Astrocyte (in vitro differentiated cells and primary cell): ENCODE measurements at regions not wholly inside any gene's neighbourhood (a gene's known extent, or its start where the extent isn't known, plus 50 kb on each side); places are given as distances from the start of the nearest gene placed in this dataset.

ENCODE experiments used
- DNase-seq: peaks from one replicate; pipeline ENCODE4 v3.0.0-alpha.2; 2010; ENCODE audit warnings: low read depth
- FAIRE-seq: peaks from 2 replicates; lab custom pipeline; 2011; peaks lifted over from hg19 to GRCh38; lab: Jason Lieb, UNC
- H2AFZ ChIP-seq: 2 replicates; pipeline ENCODE4 v1.6.0; 2012; ENCODE audit warnings: low read depth, low read length, inconsistent platforms
- H3K27ac ChIP-seq: 2 replicates; pipeline ENCODE4 v1.5.1; 2011; ENCODE audit warnings: low read depth, low read length, inconsistent platforms
- H3K27me3 ChIP-seq: 2 replicates; pipeline ENCODE4 v1.6.0; 2011; ENCODE audit warnings: low read length, inconsistent platforms; ENCODE audit not compliant: insufficient read depth
- H3K36me3 ChIP-seq: 2 replicates; pipeline ENCODE4 v1.5.1; 2011; ENCODE audit warnings: low read length, inconsistent platforms; ENCODE audit not compliant: insufficient read depth
- H3K4me1 ChIP-seq: 2 replicates; pipeline ENCODE4 v1.5.1; 2011; ENCODE audit warnings: low read length, inconsistent platforms; ENCODE audit not compliant: insufficient read depth
- H3K4me2 ChIP-seq: 2 replicates; pipeline ENCODE4 v1.6.0; 2012; ENCODE audit warnings: low read length, inconsistent platforms
- H3K4me3 ChIP-seq: 2 replicates; pipeline ENCODE4 v1.5.1; 2011; ENCODE audit warnings: low read depth, mild to moderate bottlenecking, low read length, inconsistent platforms; ENCODE audit not compliant: insufficient read depth
- H3K79me2 ChIP-seq: 2 replicates; pipeline ENCODE4 v1.6.0; 2012; ENCODE audit warnings: mild to moderate bottlenecking, low read length, inconsistent platforms; ENCODE audit not compliant: insufficient read depth
- H3K9ac ChIP-seq: 2 replicates; pipeline ENCODE4 v1.6.0; 2012; ENCODE audit warnings: mild to moderate bottlenecking, low read length, inconsistent platforms
- H3K9me3 ChIP-seq: 2 replicates; pipeline ENCODE4 v1.5.1; 2012; ENCODE audit warnings: low read depth, mild to moderate bottlenecking, low read length, inconsistent platforms; ENCODE audit not compliant: insufficient read depth
- H4K20me1 ChIP-seq: 2 replicates; pipeline ENCODE4 v1.6.0; 2012; ENCODE audit warnings: low read length, inconsistent platforms; ENCODE audit not compliant: insufficient read depth
- H3K27ac Mint-ChIP-seq: one replicate; pipeline ENCODE4 v1.8.0; 2021; ENCODE audit warnings: mild to moderate bottlenecking, mixed read lengths; ENCODE audit not compliant: unreplicated experiment
- H3K27me3 Mint-ChIP-seq: one replicate; pipeline ENCODE4 v1.8.0; 2021; ENCODE audit warnings: low read depth, mixed read lengths; ENCODE audit not compliant: unreplicated experiment
- H3K36me3 Mint-ChIP-seq: one replicate; pipeline ENCODE4 v1.8.0; 2021; ENCODE audit warnings: low read depth, mixed read lengths; ENCODE audit not compliant: unreplicated experiment
- H3K4me1 Mint-ChIP-seq: one replicate; pipeline ENCODE4 v1.8.0; 2021; ENCODE audit warnings: low read depth, mixed read lengths; ENCODE audit not compliant: unreplicated experiment
- H3K4me3 Mint-ChIP-seq: one replicate; pipeline ENCODE4 v1.8.0; 2021; ENCODE audit warnings: mild to moderate bottlenecking, moderate library complexity, mixed read lengths; ENCODE audit not compliant: unreplicated experiment
- H3K9me3 Mint-ChIP-seq: one replicate; pipeline ENCODE4 v1.8.0; 2021; ENCODE audit warnings: mild to moderate bottlenecking, mixed read lengths; ENCODE audit not compliant: unreplicated experiment
- CTCF ChIP-seq: IDR thresholded peaks from 2 replicates; pipeline ENCODE4 v1.5.1; 2011; ENCODE audit warnings: low read depth, mild to moderate bottlenecking, inconsistent platforms, low read length, moderate library complexity; ENCODE audit not compliant: insufficient read depth
- EZH2 ChIP-seq: IDR thresholded peaks from 2 replicates; pipeline ENCODE4 v1.6.1; 2012; ENCODE audit warnings: mild to moderate bottlenecking, low read length, inconsistent platforms; ENCODE audit not compliant: insufficient read depth

- no peaks in the 10 kb centered on the region for H3K27me3 Mint-ChIP-seq
- DNase-seq (no peak), FAIRE-seq (no peak)
- H3K27me3 ChIP-seq = no peaks in the 10 kb centered on the region
- no peaks in the 10 kb centered on the region for H4K20me1 ChIP-seq
- TF ChIP-seq EZH2 (no peak), CTCF (no peak)
- no peaks in the 10 kb centered on the region for H3K79me2 ChIP-seq
- no peaks in the 10 kb centered on the region for H3K4me1 ChIP-seq
- no peaks in the 10 kb centered on the region for H3K36me3 ChIP-seq
- no peaks in the 10 kb centered on the region for H3K9me3 Mint-ChIP-seq
- H3K27ac Mint-ChIP-seq = no peak overlapping the region
- H3K4me1 Mint-ChIP-seq = peaks cover 7% of the 10 kb centered on the region
- H2AFZ ChIP-seq = no peak overlapping the region
- no peak overlapping the region for H3K4me2 ChIP-seq
- H3K9me3 ChIP-seq = no peaks in the 10 kb centered on the region
- H3K4me3 ChIP-seq = no peak overlapping the region
- no peak overlapping the region for H3K4me3 Mint-ChIP-seq
- H3K36me3 Mint-ChIP-seq = no peaks in the 10 kb centered on the region
- H3K9ac ChIP-seq = no peak overlapping the region
- H3K27ac ChIP-seq = no peak overlapping the region
Observed at GRCh38 chr13:72199640-72200039, 332.6 kb upstream of the DACH1 start.

GRCh38 chr13:72198967-72199560 lies 332.1 kb upstream of the DACH1 start:
- no peaks in the 10 kb centered on the region for H3K27me3 ChIP-seq

More at GRCh38 chr13:72198967-72199560, 332.1 kb upstream of the DACH1 start:
- Histone ChIP-seq H3K4me1 (no peaks in the 10 kb centered on the region), H2AFZ (no peak overlapping the region), H3K27ac (no peak overlapping the region), H3K79me2 (no peaks in the 10 kb centered on the region), H3K36me3 (no peaks in the 10 kb centered on the region), H3K4me2 (no peak overlapping the region), H3K9ac (no peak overlapping the region), H4K20me1 (no peaks in the 10 kb centered on the region), H3K4me3 (no peak overlapping the region), H3K9me3 (no peaks in the 10 kb centered on the region)
- Mint-ChIP-seq H3K4me1 (peaks cover 7% of the 10 kb centered on the region), H3K27ac (peak overlapping the region; percentile 7), H3K9me3 (no peaks in the 10 kb centered on the region), H3K4me3 (no peak overlapping the region), H3K36me3 (no peaks in the 10 kb centered on the region), H3K27me3 (no peaks in the 10 kb centered on the region)
- TF ChIP-seq EZH2 (no peak), CTCF (no peak)
- FAIRE-seq (no peak), DNase-seq (no peak)
